HG03442 (cell line): ENCODE measurements at regions not wholly inside any gene's neighbourhood (a gene's known extent, or its start where the extent isn't known, plus 50 kb on each side); places are given as distances from the start of the nearest gene placed in this dataset.

ENCODE experiments used
- ATAC-seq: cut with Tn5 transposase; IDR thresholded peaks from one replicate; pipeline ENCODE4 v1.9.1; 2021; ENCODE audit warnings: mild to moderate bottlenecking, moderate library complexity; ENCODE audit not compliant: unreplicated experiment

DNA sequence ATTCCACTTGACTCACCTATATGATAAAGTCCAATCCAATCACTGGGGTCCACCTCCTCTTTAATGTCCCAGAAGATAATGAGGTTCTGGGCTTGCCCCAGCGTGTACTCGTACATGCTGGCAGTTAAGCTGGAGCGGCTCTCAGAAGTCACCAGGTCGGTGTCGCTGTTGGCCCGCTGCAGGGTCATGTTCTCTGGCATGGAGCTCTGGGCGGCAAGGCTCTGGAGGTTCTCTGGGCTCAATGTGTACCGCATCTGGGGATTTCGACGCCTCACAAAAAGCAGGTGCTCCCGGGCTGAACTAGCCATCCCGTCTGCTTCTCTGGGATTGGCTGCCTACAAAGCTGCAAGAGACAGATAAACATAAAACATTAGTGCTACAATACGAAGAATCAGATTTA, 206.4 kb upstream of the CCDC150 start:
- no peak for ATAC-seq

GRCh38 chr2:196434217-196434616, 205.3 kb upstream of the CCDC150 start:
- no peak for ATAC-seq

- ATAC-seq = no peak
Observed at GRCh38 chr2:196435189-196435588, 204.3 kb upstream of the CCDC150 start.

- no peak for ATAC-seq
Observed at GRCh38 chr2:196437626-196438025, 201.9 kb upstream of the CCDC150 start.

- ATAC-seq = no peak
Observed at GRCh38 chr2:196439760-196440159, 199.8 kb upstream of the CCDC150 start.

GRCh38 chr2:196440413-196440812, 199.1 kb upstream of the CCDC150 start:
- ATAC-seq = peak; percentile 52

DNA sequence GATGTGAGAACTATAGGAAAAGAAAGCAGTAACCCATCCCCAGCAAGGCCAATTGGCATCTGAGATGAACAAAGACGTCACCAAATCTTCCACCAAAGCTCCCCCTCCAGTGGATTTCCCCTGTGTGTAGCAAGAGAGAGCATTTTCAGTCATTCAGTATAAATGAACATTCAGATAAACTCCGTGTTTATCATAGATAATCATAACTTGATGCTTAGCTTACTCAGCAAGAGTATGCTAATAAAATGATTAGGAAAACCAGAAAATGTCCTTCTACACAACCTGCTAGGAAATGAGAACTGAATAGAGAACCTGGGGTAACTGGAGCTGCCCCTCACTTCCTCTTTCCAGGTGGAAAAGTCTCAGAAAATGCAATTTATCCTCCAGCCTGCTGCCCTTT, 198.0 kb upstream of the CCDC150 start:
- ATAC-seq = peak; percentile 53

DNA sequence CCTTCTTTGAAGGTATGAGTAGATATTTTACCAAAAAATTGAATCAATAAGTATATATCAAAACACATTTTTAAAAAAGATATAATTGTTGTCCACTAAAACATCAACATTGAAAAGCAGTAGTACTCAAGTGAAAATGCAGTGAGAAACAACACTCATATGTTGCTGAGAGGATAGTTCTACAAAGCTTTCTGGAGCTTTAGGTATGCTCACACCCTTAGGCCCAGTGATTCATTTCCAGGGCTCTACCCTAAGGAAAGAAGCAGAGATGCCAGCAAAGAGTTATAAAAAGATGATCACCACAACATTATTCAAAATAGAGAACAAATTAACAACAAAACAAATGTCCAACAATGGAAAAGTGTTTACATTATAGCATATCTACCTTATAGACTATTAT, 197.3 kb upstream of the CCDC150 start:
- ATAC-seq = no peak

GRCh38 chr2:196444442-196444841, 195.1 kb upstream of the CCDC150 start:
- no peak for ATAC-seq

DNA sequence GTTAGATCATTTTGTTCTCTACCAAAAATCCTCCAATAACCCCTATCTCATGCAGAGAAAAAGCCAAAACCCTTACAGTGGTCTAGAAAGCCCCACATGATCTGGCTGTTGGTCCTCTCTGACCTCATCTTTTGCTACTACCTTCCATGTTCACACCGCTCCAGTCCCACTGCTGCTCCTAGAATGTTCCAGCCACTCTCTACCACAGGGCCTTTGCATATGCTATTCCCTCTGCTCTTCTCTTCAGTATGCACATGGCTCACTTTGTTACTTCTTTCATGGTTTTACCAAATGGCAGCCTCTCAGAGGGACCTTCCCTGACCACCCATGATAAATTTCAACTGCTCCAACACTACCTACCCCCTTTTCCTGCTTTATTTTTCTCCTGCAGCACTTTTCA, 193.5 kb upstream of the CCDC150 start:
- no peak for ATAC-seq

DNA sequence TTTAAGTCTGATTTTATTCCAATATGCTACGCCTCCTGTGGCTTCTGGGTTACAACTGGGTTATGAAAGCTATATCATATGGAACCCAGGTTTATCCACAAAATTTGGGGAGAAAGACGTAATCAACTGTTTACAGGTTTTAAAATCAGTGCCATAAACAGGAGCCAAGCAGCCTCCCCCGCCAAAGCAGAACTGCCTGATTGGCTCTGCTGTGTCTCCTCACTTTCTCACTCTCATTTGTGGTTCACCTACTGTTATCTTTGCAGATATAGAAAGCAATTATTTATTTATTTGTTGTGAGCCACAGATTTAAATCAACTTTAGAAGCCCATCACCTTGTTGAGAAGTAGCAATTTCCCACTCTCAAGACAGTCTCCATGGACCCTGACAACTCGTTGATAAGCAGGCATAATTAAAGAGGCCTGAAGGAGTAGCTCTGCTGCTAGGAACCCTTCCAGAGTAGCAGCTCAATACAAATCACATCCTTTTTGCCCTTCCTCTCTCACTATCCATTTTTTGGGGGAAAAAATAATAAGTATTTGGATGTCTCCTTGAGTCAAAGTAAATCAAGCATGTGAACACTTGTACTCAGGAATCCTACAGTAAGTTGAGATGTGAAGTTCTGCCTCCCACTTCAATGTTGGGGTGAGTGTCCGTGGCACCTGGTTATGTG, 191.0 kb upstream of the CCDC150 start:
- ATAC-seq = no peak

GRCh38 chr2:196449083-196449482, 190.4 kb upstream of the CCDC150 start:
- ATAC-seq = peak; percentile 83

GRCh38 chr2:196452758-196453157, 186.8 kb upstream of the CCDC150 start:
- no peak for ATAC-seq

DNA sequence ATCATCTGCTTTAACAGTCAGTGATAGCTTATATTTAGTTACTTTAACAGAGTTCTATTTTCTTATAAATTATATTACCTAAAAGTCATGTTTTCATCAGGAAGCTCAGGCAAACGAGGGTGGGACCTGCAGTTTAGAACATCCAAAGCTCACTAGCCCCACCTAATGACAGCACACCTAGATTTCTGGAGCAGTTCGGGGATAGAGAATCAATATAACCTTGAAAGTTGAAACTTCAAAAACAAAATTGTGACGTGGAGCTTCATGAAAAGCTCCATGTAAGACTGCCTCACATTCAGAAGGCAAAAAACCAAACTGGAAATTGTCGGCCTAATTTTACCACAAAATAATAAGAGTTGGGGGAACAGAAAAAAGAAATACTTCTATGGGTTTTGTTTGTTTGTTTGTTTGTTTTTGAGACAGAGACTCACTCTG, 185.9 kb upstream of the CCDC150 start:
- peak; percentile 59 for ATAC-seq

DNA sequence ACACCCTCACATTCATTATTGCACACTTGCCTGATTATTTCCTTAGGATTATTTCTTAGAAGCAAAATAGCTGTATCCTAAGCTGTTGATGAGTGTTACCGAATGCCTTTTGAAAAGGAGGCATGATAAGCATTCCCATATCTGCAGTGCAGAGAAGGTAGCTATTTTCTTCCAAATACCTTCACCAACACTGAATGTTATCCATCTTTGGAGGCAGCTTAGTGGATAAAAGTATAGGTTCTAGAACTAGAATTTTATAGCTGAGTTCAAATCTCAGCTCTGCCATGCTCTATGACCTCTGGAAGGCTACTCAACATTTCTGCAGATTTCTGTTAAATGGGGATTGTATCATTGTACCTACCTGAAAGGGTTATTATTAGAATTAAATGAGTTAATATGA, 185.0 kb upstream of the CCDC150 start:
- no peak for ATAC-seq

GRCh38 chr2:196459539-196459938, 180.0 kb upstream of the CCDC150 start:
- ATAC-seq = peak; percentile 49

- no peak for ATAC-seq
Observed at GRCh38 chr2:196463706-196464105, 175.8 kb upstream of the CCDC150 start.

DNA sequence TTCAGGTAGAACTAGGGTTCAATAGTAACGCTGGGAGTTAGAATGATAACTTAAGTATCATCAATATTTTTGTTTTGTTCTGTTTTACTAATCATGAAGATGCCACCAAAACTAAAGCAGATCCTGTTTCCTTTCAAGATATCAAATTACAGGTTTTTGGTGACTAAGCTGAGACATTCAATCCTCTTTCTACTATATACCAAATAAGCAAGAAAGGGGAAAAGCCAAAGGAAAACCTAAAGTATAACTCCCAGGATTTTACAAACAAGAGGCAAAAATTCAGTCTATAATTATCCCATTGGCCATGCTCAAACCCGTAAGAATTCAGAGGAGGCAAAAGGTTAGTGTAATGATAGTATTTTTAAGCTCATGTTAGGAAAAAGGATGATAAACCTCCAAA, 175.2 kb upstream of the CCDC150 start:
- ATAC-seq = no peak

DNA sequence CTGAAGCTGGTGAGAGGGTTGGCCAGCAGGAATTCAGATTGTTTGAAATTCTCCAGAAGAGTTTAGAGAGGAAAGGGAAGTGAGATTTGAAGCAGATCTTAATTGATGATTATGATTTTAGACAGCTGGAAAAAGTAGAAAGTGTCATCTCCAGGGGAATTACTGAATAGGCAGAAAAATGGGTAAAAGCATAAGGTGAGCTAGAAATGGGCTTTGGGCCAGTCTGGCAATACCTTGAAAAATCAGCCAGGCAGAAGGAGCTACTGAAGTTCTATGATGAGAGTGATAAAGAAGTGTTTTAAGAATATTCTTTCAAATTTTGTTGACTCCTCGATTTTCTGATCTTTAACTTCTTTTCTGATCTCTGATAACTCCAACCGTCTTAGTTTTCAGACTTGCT, 172.9 kb upstream of the CCDC150 start:
- no peak for ATAC-seq

GRCh38 chr2:196468394-196468793, 171.1 kb upstream of the CCDC150 start:
- no peak for ATAC-seq

DNA sequence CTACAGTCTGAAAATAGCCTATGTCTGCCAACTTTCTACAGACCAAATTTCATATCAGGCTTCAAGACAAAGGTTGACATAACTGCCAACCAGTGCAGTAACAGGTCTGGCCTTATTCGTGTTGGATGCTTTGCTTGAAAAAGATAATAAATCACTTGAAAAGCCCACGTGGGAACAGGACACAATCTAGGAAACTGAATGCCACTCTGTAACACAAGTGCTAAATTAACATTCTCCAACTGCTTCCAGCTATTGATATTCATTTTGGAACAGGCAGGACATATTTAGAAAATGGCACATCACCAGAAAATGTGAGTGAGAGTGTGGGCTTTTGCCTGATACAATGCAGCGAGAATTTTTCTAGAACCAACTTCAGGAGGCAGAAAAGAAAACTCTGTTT, 165.9 kb upstream of the CCDC150 start:
- ATAC-seq = no peak

DNA sequence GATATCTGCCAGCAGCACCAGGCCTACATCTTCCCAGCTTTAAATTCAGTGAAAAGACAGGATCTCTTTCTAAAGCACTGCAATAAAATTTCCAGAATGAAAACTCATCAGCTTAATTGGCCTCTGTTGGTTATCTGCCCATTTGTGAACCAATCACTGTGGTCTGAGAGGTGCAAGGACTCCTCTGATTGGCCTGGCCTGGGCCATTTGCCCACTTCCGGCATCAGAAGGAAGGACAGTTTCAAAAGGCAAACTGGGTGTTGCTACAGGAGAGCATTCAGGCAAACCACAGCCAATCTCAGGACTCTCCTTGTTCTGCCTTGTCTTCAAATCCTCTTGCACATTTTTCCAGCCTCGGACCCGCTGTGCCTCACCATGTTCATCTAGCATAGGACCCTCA, 163.9 kb upstream of the CCDC150 start:
- ATAC-seq = no peak

DNA sequence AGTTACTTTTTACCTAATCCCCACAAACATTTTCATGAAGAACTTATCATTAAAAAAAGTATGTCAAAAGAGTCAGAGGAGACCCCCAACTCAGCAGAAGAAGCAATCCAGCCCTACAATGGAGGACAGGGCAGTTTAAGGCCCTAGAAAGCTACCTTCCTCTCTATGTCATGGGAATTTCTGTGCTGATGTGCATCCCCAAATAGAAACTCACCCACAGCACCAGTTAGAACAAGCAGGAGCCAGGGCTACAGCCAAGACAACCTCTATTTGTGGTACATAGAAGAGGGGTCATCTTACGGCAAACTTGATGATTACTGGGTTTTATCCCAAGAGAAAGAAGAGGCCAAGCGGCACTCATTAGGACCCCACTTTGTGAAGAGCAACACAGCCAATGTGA, 160.9 kb upstream of the CCDC150 start:
- ATAC-seq = no peak
